Amniotic stem cell (primary cell): ENCODE measurements at regions not wholly inside any gene's neighbourhood (a gene's known extent, or its start where the extent isn't known, plus 50 kb on each side); places are given as distances from the start of the nearest gene placed in this dataset.
"Not testable (repeated sequence)": the region's sequence is repeated elsewhere in the genome, so short reads cannot be mapped to it uniquely, and the experiment has no call there.

Source experiments
- DNase-seq: peaks from one replicate; lab custom pipeline; 2025; lab: John Stamatoyannopoulos, UW

DNA sequence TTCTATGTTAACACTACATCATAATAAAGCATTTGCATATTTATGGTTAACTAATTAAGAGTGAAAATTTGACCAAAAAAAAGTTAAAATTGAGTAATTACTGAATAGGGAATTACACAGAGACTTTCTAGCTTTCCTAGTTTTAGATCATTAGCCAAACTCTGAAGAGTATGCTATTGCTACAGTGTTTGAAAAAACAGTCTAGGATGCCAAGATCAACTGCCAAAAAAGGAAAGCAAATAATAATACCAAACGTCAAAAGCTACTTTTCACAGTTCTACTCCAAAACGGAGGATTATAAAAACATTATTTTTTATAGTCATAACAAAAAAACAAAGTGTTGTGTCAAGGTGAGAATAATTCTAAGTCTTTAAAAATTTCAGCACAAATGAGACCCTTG lies 359.8 kb upstream of the CTSO start:
- no peak for DNase-seq

DNA sequence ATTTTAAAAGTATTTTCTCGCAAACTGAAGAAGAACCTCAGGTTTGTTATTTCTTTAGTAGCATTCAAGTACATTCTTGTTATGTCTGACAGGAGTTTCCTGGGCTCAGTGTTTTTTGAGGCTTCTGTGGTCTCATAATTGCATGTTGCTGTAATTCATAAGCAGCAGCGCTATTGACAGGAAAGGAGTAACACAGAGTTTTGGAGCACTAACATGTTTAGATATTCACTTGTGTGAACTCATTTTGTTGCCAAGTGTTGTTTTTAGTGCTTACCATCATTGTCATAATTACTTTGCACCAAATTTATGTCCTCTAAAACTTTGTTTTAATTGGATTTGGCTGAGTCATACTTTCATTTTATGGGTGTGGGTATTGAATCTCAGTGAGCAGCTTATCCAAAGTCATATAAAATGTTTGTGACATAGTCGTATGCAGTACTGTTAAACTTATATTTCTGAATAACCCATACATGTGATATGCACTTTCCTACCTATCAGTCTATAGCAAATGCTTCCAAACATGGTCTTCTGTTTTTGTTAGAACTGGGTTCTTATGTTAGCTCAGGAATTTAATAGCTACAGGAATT lies 358.7 kb upstream of the CTSO start:
- DNase-seq: no peak

DNA sequence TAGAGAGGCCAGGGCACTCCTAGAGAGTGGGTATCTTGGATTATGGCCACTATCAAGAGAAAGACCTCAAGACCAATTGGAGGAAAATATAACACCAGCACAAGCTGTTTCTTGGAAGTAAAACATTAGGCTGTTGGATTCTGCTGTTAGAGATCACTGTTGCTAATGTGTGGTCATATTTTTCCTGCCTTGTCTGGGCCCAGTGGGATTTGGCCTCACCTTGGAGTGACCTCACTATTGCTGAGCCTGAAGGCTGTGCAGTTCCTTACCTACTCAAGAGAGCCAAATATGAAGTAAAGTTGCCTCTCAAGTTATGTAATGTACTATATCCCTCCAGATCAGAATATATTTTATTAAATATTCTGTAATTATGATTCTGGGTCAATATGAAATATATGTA lies 355.4 kb upstream of the CTSO start:
- DNase-seq: no peak

DNA sequence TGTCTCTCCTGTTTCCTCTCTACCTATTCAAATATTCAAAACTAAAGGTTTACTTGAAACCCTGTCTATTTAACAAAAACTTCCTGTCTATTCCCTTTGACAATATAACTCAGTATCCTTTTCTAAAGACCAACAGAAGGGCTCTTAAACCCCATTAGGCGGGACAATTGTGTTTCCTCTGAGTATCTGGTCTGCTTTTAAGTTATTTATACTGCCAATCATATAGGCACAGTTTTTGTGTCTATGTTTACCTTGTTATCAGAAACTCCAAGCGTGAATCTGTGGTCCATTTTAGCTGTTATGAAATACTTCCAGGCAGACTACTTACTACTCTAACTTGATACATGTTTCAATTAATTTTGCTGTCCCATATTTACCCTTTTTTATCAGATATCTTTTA lies 350.0 kb upstream of the CTSO start:
- no peak for DNase-seq

DNA sequence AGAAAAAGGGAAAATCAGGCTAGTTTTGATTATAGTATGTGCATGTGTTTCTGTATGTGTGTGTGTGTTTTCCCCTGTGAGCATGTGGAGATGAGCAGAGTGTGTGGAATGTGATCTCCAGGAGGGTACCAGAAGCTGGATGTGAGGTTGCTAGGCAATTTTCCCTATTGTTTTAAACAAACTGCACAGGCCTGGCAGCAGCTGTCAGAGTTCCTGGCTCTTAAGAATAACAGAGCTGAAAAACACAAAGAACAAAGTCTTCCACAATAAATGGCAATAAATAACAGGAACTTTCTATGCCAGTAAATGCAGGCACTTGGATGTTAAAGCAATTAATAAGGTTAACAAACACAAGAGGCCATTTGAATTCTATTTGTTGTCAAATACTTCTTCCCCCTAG lies 344.6 kb upstream of the CTSO start:
- peak; percentile 56 for DNase-seq

DNA sequence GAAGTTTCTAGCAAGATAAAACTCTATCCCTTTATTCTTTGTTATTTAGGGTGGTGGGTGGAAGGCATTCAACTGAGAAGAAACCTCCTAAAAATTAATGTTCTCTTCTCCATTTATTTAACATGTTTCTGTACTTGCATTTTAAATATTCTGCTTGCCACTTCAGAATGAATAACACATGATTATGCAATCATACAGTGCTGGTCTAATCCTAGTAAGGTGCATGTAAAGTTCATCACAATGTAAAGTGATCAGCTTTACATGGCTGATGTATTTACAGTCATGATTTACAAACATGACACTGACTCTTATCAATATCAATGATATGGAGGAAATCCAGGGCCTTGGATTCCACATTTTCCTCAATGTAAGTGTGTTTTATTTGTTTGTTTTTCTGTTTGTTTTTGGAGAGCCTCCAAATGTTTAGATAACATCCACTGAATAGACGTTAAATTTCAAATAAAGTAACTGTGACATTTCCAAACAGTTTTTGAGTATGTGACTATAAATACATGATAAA lies 342.1 kb upstream of the CTSO start:
- no peak for DNase-seq

DNA sequence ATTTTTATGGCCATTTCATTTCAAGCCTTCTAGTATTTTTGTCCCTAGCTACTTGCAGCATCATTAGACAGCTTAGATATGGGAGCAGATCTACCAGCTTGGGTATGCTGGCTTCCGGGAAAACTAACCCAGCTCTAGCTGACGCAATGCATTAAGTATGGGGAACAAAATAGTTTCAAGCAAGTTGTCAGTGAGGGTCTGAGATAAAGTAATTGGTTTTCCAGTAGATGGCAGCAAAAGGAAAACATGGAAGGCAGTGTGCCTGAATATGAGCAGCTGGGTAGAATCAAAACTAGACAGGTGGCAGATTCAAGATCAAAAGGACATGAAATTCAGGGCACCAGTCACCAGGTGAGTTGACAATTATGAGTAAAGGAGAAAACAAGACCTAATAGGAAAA lies 340.9 kb upstream of the CTSO start:
- DNase-seq: peak; percentile 24

DNA sequence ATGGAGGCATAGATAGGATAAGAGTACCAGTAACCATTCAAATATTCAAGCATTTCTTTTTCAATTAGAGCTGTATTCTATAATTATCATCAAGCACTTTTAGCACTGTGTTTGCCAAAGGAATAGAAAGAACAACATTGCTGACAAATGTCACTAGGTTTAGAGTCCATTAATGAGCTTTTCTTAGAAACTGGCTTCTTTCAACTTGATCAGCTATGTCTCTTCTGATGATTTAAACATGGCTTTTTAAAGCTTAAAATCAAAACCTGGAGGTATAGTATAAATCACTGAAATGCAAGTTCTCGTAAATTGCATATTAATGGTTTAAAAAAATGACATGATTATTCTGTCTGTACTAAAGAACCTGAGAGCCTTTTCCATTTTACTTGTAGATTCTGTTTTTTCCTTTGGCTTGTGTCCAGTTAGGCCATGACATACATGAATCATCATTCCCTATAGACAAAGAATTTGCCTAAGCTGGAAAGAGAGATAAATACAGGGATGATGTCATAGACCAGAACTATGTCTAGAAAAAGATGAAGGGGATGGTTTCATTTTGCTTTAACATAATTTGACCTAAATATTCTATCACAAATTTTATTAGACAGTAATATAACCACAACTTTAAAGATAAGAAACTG lies 340.1 kb upstream of the CTSO start:
- DNase-seq: peak; percentile 82

DNA sequence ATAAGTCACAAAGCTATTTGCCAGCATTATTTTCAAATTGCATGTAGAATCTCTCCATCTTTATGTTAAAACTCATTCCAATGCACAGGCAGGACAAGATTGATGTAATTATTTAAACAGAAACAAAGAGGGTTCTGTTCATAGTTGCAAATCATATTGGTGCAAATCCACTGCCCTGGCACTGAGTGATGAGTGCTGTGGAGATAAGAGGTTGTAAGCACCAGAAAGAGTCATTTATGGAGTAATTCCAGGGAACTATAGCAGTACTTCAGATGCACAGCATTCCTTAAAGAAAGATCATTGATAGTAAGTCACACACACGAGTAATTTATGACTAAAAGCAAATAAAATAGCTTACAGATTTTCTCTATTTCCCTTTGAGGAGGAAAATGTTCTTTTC lies 337.7 kb upstream of the CTSO start:
- no peak for DNase-seq

DNA sequence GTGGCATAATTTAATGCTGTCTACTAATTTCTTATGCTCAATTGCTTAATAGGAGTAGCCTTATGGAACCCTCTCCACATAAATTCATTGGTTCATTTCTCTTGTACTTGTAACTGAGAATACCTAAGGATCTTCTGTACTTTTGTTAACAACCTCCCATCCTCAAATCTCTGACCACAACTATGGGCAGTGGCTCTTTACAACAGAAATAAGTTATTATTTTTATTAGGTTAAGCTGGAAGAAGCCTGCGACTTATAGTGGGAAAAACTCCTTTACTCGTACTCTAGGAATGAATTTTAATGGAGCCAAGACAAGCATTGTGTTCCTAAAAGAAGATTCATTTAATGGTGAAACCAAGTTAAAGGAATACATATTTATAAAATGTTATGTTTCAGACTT lies 337.1 kb upstream of the CTSO start:
- DNase-seq: no peak

DNA sequence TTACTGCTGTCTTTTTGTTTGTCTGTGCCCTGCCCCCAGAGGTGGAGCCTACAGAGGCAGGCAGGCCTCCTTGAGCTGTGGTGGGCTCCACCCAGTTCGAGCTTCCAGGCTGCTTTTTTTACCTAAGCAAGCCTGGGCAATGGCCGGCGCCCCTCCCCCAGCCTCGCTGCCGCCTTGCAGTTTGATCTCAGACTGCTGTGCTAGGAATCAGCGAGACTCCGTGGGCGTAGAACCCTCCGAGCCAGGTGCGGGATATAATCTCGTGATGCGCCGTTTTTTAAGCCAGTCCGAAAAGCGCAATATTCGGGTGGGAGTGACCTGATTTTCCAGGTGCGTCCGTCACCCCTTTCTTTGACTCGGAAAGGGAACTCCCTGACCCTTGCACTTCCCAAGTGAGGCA lies 336.4 kb upstream of the CTSO start:
- not testable (repeated sequence) for DNase-seq

DNA sequence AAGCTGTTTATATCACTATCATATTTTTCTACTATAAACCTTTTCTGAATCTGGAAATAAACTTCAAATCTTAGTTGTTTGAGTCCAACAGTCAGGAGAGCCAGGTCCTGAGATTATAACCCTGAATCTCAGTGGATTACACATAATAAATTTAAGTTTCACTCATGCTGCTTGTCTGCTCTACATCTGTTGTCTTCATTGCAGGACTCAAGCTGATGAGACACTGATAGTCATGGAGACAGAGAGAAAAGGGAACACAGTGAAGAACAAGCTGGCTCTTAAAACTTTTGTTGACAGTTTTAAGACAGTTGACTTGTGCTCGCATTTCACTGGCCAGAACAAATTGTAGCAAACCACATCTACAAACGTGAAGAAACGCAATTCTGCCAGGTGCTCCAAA lies 327.0 kb upstream of the CTSO start:
- no peak for DNase-seq

DNA sequence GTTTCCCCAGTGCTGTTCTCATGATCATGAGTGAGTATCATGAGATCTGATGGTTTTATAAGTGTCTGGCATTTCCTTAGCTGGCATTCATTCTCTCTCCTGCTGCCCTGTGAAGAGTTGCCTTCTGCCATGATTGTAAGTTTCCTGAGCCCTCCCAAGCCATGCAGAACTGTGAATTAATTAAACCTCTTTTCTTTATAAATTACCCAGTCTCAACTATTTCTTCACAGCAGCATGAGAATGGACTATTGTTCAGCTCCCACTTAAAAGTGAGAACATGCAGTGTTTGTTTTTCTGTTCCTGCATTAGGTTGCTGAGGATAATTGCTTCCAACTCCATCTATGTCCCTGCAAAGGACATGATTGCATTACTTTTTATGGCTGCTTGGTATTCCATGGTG lies 311.7 kb upstream of the CTSO start:
- no peak for DNase-seq

DNA sequence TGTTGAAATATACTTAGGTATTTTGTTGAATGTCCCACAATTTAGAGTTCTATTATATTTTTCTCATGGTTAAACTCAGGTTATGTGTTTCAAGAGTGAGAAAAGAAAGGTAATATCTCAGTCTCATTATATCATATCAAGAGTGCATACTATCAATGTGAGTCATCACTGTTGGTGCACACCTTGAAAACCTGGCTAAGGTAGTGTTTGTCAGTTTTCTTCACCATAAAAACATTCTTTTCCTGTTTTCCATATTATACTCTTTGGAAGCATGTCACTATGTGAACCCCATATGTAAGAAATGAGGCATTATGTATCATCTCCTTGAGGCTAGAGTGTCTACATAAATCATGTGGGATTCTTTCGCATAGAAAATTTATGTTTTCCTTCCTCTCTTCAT lies 307.6 kb upstream of the CTSO start:
- DNase-seq: no peak

DNA sequence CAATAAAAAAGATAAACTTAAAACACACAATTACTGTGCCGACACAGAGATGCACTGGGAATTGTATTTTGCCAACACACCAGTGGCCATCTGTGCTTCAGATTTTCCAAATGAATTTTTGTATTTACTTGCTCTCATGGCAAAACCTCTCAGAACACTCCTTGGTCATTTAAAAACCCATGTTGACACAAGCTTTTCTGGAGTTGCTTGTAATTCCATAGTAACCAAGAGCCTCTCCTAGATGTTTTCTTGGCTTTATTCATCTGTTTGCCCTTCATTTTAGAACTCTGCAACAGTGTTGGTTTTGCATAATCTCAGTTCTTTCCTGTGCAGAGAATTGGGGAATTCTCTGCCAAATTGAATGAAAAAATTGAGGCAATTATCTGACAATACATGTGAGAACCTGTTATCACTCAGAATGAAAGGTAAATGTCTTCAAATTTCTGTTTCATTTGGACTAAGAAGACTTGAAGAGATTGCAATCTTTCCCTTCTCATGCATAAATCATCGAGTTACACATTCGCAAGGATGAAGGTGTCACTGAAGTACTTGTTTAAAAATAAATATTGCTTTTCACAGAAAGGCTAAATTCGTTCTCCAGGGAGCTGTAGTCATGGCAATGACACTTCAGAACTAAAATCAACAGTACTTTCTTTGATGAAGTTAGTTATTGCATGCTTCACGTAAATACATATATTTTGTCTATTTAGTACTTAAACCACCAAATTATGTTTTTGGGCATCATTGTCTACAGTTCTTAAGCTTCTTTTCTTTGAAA lies 301.8 kb upstream of the CTSO start:
- DNase-seq: no peak

DNA sequence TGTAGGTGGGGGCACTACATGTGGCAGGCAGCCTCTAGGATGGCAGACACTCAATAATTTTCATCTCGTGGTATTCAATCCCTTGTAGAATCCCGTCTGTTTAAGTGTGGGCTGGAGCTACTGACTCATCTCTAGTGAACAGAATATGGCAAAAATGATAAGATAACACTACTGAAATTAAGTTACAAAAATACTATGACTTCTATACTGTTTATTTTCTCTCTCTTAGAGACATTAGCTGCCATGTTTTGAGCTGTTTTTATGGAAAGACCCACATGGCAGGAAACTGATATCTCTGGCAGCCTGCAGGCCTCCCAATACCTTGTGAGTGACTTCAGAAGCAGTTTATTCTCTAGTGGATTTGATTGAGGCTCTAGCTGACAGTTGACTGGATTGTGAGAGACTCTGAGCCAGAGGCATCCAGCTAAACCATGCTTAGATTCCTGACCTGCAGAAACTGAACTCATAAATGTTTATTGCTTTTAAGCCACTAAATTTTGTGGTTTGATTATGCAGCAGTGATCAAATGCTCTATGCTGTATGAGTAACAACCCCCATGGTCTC lies 298.8 kb upstream of the CTSO start:
- DNase-seq: no peak

DNA sequence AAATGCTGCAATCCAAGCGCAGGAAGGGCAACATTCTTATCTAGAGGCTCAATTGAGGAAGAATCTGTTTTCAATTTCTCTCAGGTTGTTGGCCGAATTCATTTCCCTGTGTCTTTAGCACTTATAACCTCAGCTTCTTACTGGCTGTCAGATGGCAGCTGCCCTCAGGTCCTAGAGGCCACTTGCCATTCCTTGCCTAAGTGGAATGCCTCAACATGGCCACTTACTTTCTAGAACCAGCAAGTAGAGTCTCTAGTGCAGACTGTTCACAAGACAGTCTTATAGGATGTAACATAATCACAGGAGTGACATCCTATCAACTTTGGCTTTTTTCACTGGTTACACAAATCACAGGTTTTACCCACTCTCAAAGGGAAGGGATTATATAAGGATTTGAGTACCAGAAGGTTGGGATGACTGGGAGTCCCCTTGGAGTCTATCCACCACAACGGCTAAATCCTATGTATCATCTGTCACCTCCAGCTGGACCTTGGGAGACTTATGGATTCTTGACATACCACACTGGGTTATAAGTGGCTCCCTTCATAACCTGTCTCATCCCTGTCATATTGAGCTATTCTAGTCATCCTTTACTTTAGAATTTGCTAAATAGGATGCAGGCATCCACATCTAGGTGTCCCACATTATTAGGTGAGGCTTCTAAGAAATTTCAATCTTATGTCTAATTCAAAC lies 297.9 kb upstream of the CTSO start:
- no peak for DNase-seq

DNA sequence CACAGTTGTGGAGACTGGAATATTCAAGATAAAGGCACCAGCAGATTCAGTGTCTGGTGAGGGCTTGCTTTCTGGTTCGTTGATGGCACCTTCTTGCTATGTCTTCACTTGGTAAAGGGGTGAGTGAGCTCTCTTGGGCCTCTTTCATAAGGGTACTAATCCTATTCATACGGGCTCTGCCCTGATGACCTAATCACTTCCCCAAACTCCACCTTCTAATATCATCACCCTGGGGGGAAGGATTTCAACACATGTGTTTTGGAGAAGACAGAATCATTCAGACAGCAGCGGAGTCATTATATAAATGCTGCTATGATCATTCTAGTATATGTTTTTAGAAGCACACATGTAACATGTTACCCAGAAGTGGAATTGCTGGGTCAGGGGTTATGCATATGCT lies 295.3 kb upstream of the CTSO start:
- DNase-seq: no peak

DNA sequence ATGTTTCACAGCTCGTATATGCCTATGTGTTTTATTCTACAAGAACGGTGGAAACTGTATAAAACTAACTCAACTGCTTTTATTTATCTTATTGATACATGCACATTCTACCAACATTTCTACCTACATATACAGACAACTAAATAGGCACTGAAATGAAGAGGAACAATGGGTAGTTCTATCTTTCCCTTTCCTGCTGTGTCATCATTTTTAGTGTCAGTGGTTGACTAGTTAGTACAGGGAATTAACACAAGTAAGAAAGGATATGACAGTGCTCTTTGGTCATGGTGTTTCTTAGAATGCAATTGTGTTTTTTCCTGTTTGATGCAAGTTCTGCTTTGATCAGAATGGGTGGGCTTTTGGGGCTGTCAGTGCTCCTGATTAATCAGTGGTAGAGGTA lies 293.8 kb upstream of the CTSO start:
- no peak for DNase-seq

DNA sequence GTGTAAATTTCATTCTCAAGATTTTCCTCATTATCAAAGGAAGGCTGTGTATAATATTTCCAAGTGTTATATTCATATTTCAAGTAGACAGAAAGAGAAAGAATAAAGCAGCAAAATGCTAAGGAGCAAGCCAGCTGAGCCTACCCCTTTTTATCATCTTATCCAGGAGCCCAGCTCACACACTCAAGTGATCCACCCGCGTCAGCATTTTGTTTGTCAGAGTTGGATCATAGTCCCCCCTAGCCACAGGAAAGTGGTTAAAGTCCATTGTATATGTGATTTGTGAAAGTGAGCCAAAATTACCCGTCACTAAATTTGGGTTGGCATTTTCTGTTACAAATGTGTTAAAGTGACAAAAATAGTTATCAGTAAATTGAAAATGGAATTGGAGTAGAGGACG lies 289.3 kb upstream of the CTSO start:
- no peak for DNase-seq

DNA sequence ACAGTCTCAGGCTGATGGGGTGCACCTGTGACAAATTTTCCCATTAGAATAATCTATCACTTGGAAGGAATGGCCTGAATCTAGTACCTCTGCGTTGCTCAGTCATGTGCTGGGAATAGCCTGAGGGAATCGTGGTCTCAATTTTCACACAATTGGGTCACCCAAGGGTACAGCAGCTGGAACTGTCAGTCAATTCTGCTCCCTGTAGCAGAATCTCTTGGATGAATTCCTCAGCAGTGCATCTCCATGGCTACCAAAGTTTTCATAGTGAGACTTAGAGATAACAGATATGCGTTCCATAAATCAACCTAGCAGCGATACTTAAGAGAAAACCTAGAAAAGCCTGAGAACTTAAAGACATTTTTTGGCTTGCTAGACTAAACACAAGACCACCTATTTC lies 288.7 kb upstream of the CTSO start:
- DNase-seq: no peak

DNA sequence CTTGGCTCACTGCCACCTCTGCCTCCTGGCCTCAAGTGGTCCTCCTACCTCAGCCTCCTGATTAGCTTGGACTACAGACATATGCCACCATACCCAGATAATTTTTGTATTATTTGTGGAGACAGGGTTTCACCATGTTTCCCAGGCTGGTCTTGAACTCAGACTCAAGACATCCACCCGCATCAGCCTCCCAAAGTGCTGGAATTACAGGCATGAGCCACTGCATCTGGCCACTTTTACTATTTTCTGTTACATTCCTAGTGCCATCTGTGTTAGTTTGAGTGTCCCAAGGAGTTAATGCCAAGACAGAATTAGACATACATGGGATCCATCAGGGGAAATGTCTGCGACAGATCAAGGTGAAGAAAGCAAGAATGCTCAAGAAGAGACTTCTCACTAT lies 288.2 kb upstream of the CTSO start:
- DNase-seq: no peak

DNA sequence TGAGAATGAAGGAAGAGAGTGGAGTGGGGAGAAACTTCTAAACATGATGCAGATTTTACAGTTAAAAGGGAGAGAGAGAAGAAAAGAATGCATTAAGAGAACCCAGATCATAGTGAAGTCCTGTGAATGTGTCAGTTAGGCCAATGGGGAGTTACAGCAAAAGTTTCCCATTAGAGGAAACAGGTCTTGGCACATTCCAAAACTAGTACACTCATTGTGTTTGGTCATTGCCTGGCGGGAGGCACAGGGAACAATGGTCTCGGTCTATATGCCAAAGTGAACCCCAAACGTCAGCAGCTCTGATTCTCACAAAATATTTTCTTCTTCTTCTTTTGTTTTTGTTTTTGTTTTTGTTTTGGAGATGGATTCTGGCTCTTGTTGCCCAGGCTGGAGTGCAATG lies 284.5 kb upstream of the CTSO start:
- DNase-seq: no peak
